Liver (tissue), 8 donors: ENCODE measurements at regions not wholly inside any gene's neighbourhood (a gene's known extent, or its start where the extent isn't known, plus 50 kb on each side); places are given as distances from the start of the nearest gene placed in this dataset.
"Not testable (repeated sequence)": the region's sequence is repeated elsewhere in the genome, so short reads cannot be mapped to it uniquely, and the experiment has no call there.

Source experiments
- DNase-seq: peaks from one replicate; pipeline ENCODE4 v3.0.0-alpha.2; 2017; ENCODE audit warnings: low spot score
- H3K27ac ChIP-seq, 2 donors: one replicate each; pipeline ENCODE4 v1.7.0; 2013; ENCODE audit warnings: inconsistent platforms in 2 of 2, low read length in 2 of 2, control low read depth in 1 of 2, low read depth in 1 of 2, mild to moderate bottlenecking in 1 of 2
- H3K27me3 ChIP-seq, 4 donors: one replicate each; pipeline versions ENCODE4 v1.6.1 to v1.7.0; 2013; ENCODE audit warnings: low read length in 3 of 4, inconsistent platforms in 1 of 4, mild to moderate bottlenecking in 1 of 4, moderate library complexity in 1 of 4; ENCODE audit not compliant: control insufficient read depth in 4 of 4, insufficient read depth in 4 of 4
- H3K36me3 ChIP-seq, 4 donors: one replicate each; pipeline versions ENCODE4 v1.6.1 to v1.7.0; 2013; ENCODE audit warnings: low read length in 3 of 4, mild to moderate bottlenecking in 3 of 4, low read depth in 1 of 4, moderate library complexity in 1 of 4; ENCODE audit not compliant: control insufficient read depth in 4 of 4, insufficient read depth in 3 of 4
- H3K4me1 ChIP-seq, 4 donors: one replicate each; pipeline versions ENCODE4 v1.6.1 to v1.7.0; 2013; ENCODE audit warnings: low read length in 3 of 4, mild to moderate bottlenecking in 3 of 4, moderate library complexity in 1 of 4; ENCODE audit not compliant: control insufficient read depth in 4 of 4, insufficient read depth in 4 of 4
- H3K4me3 ChIP-seq, 3 donors: one replicate each; pipeline versions ENCODE4 v1.6.1 to v1.7.0; 2013; ENCODE audit warnings: low read length in 3 of 3, control low read depth in 1 of 3, low read depth in 1 of 3, mild to moderate bottlenecking in 1 of 3
- H3K9ac ChIP-seq, 2 donors: one replicate each; pipeline ENCODE4 v1.7.0; 2013; ENCODE audit warnings: low read length in 2 of 2, mild to moderate bottlenecking in 2 of 2, moderate library complexity in 2 of 2, control low read depth in 1 of 2, low read depth in 1 of 2
- H3K9me3 ChIP-seq, 4 donors: one replicate each; pipeline versions ENCODE4 v1.6.1 to v1.7.0; 2013; ENCODE audit warnings: low read length in 3 of 4; ENCODE audit not compliant: control insufficient read depth in 4 of 4
- FOXA1 ChIP-seq: IDR thresholded peaks from 2 replicates; pipeline ENCODE4 v1.6.1; 2016; ENCODE audit warnings: antibody characterized with exemption
- FOXA2 ChIP-seq: IDR thresholded peaks from 2 replicates; pipeline ENCODE4 v1.6.1; 2016; ENCODE audit warnings: antibody characterized with exemption
- GABPA ChIP-seq, 2 donors: IDR thresholded peaks in 1 of 2; conservative IDR thresholded peaks in 1 of 2; 2 replicates each; pipeline ENCODE4 v1.6.1; 2016; ENCODE audit warnings: antibody characterized with exemption in 2 of 2, mild to moderate bottlenecking in 1 of 2, moderate library complexity in 1 of 2
- HNF4G ChIP-seq: IDR thresholded peaks from 2 replicates; pipeline ENCODE4 v1.6.1; 2016; ENCODE audit warnings: antibody characterized with exemption
- RAD21 ChIP-seq, 2 donors: IDR thresholded peaks; 2 replicates each; pipeline ENCODE4 v1.6.1; 2016; ENCODE audit warnings: antibody characterized with exemption in 2 of 2, mild to moderate bottlenecking in 2 of 2
- TAF1 ChIP-seq: conservative IDR thresholded peaks from 2 replicates; pipeline ENCODE4 v1.6.1; 2016; ENCODE audit warnings: antibody characterized with exemption, mild to moderate bottlenecking
- ZBTB33 ChIP-seq: IDR thresholded peaks from 2 replicates; pipeline ENCODE4 v1.6.1; 2016; ENCODE audit warnings: antibody characterized with exemption
- WGBS: extraction: QIAGEN DNeasy Blood & Tissue Kit; methylation state at CpG from one replicate; pipeline ENCODE4 v1.1.7; 2013; 5-methylcytosine and 5-hydroxymethylcytosine counted together
- TF ChIP-seq, protein P1 (sequence below): fragments of 150-350 bp; IDR thresholded peaks from 2 replicates; pipeline ENCODE4 v1.5.1; 2017; ENCODE audit warnings: improper control_type of control experiment, low read depth, low read length; ENCODE audit not compliant: missing input control
- TF ChIP-seq, protein P2 (sequence below): IDR thresholded peaks from 2 replicates; pipeline ENCODE4 v1.6.1; 2016; ENCODE audit warnings: antibody characterized with exemption
- donor health status: healthy.
- donor health status: healthy.
- donor health status: healthy.
- donor health status: healthy.
- donor health status: healthy.

GRCh38 chr10:52946486-52946885 lies 173.9 kb upstream of the MBL2 start:
- 90% methylated on average over 5 of the region's 5 CpGs for WGBS

GRCh38 chr10:52945521-52945920 lies 172.9 kb upstream of the MBL2 start:
- DNase-seq, H3K27ac ChIP-seq, H3K9me3 ChIP-seq, H3K4me1 ChIP-seq, H3K27me3 ChIP-seq, H3K4me3 ChIP-seq, H3K9ac ChIP-seq, H3K36me3 ChIP-seq: not testable (repeated sequence)
- WGBS: 80% methylated on average over 4 of the region's 4 CpGs

More at GRCh38 chr10:52946486-52946885, 173.9 kb upstream of the MBL2 start:
- no peak for DNase-seq
- no peaks in the 10 kb centered on the region for H3K4me1 ChIP-seq
- H3K27me3 ChIP-seq: no peaks in the 10 kb centered on the region
- H3K27ac ChIP-seq: no peak overlapping the region
- no peaks in the 10 kb centered on the region for H3K9me3 ChIP-seq
- H3K9ac ChIP-seq: no peak overlapping the region
- no peaks in the 10 kb centered on the region for H3K36me3 ChIP-seq
- H3K4me3 ChIP-seq: no peak overlapping the region
- TF ChIP-seq HNF4G (no peak), FOXA2 (no peak), RAD21 (IDR thresholded peaks at IDR 0.05) (no peak), ZBTB33 (no peak)
- TF ChIP-seq, protein P1, sequence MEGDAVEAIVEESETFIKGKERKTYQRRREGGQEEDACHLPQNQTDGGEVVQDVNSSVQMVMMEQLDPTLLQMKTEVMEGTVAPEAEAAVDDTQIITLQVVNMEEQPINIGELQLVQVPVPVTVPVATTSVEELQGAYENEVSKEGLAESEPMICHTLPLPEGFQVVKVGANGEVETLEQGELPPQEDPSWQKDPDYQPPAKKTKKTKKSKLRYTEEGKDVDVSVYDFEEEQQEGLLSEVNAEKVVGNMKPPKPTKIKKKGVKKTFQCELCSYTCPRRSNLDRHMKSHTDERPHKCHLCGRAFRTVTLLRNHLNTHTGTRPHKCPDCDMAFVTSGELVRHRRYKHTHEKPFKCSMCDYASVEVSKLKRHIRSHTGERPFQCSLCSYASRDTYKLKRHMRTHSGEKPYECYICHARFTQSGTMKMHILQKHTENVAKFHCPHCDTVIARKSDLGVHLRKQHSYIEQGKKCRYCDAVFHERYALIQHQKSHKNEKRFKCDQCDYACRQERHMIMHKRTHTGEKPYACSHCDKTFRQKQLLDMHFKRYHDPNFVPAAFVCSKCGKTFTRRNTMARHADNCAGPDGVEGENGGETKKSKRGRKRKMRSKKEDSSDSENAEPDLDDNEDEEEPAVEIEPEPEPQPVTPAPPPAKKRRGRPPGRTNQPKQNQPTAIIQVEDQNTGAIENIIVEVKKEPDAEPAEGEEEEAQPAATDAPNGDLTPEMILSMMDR: no peak
- TF ChIP-seq, protein P2, sequence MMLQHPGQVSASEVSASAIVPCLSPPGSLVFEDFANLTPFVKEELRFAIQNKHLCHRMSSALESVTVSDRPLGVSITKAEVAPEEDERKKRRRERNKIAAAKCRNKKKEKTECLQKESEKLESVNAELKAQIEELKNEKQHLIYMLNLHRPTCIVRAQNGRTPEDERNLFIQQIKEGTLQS: no peak

- no peak for DNase-seq
- H3K4me1 ChIP-seq: no peaks in the 10 kb centered on the region
- no peaks in the 10 kb centered on the region for H3K27me3 ChIP-seq
- H3K9me3 ChIP-seq: no peaks in the 10 kb centered on the region
- no peak overlapping the region for H3K27ac ChIP-seq
- H3K36me3 ChIP-seq: no peaks in the 10 kb centered on the region
- TF ChIP-seq GABPA (IDR thresholded peaks at IDR 0.05 in 1 of 2, conservative IDR thresholded peaks at IDR 0.05 in 1 of 2) (no peak), ZBTB33 (no peak), FOXA1 (no peak), HNF4G (no peak), TAF1 (no peak)
- no peak overlapping the region for H3K9ac ChIP-seq
- H3K4me3 ChIP-seq: no peak overlapping the region
- 94% methylated on average over 12 of the region's 12 CpGs for WGBS
Measured at GRCh38 chr10:52940921-52941320, 168.3 kb upstream of the MBL2 start.
